Retinal pigment epithelial cell (primary cell): ENCODE measurements at regions not wholly inside any gene's neighbourhood (a gene's known extent, or its start where the extent isn't known, plus 50 kb on each side); places are given as distances from the start of the nearest gene placed in this dataset.

Experiments
- DNase-seq: peaks from one replicate; pipeline ENCODE4 v3.0.0-alpha.2; 2010; ENCODE audit warnings: low read depth
- H3K4me3 ChIP-seq: 2 replicates; pipeline ENCODE4 v1.5.1; 2011; ENCODE audit warnings: mild to moderate bottlenecking, low read length, control low read depth, moderate library complexity
- TF ChIP-seq, protein P1 (sequence below): conservative IDR thresholded peaks from 2 replicates; pipeline ENCODE4 v1.5.1; 2011; ENCODE audit warnings: low read depth, low read length, control low read depth, inconsistent platforms

DNA sequence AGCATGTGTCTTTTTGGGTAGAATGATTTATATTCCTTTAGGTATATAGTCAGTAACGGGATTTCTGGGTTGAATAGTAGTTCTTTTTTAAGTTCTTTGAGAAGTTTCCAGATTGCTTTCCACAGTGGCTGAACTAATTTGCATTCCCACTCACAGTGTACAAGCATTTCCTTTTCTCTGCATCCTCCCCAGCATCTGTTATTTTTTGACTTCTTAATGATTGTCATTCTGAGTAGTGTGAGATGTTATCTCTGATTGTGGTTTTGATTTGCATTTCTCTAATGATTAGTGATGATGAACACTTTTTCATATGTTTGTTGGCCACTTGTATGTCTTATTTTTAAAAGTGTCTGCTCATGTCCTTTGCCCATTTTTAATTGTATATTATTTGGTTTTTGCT is 337.6 kb downstream of the EFHB start:
- TF ChIP-seq, protein P1, sequence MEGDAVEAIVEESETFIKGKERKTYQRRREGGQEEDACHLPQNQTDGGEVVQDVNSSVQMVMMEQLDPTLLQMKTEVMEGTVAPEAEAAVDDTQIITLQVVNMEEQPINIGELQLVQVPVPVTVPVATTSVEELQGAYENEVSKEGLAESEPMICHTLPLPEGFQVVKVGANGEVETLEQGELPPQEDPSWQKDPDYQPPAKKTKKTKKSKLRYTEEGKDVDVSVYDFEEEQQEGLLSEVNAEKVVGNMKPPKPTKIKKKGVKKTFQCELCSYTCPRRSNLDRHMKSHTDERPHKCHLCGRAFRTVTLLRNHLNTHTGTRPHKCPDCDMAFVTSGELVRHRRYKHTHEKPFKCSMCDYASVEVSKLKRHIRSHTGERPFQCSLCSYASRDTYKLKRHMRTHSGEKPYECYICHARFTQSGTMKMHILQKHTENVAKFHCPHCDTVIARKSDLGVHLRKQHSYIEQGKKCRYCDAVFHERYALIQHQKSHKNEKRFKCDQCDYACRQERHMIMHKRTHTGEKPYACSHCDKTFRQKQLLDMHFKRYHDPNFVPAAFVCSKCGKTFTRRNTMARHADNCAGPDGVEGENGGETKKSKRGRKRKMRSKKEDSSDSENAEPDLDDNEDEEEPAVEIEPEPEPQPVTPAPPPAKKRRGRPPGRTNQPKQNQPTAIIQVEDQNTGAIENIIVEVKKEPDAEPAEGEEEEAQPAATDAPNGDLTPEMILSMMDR = no peak

GRCh38 chr3:19595884-19596283 is 338.1 kb downstream of the EFHB start:
- H3K4me3 ChIP-seq = no peak overlapping the region
- TF ChIP-seq, protein P1 = no peak
- DNase-seq = no peak

More for the DNA sequence above, 337.6 kb downstream of the EFHB start:
- no peak overlapping the region for H3K4me3 ChIP-seq
- no peak for DNase-seq
